HFFc6 (cell line): ENCODE measurements at regions not wholly inside any gene's neighbourhood (a gene's known extent, or its start where the extent isn't known, plus 50 kb on each side); places are given as distances from the start of the nearest gene placed in this dataset.

ENCODE experiments used
- DNase-seq: peaks from one replicate; pipeline ENCODE4 v3.0.0-alpha.2; 2018
- H3K27ac Mint-ChIP-seq: 2 replicates; pipeline ENCODE4 v1.8.0; 2020; ENCODE audit warnings: mild to moderate bottlenecking, mixed read lengths
- H3K27me3 Mint-ChIP-seq: 2 replicates; pipeline ENCODE4 v1.8.0; 2021; ENCODE audit warnings: mild to moderate bottlenecking, moderate library complexity, mixed read lengths; ENCODE audit not compliant: insufficient read depth
- H3K36me3 Mint-ChIP-seq: 2 replicates; pipeline ENCODE4 v1.8.0; 2021; ENCODE audit warnings: low read depth, mixed read lengths
- H3K4me1 Mint-ChIP-seq: 2 replicates; pipeline ENCODE4 v1.8.0; 2020; ENCODE audit warnings: low read depth, mixed read lengths
- H3K4me3 Mint-ChIP-seq: 2 replicates; pipeline ENCODE4 v1.8.0; 2020; ENCODE audit warnings: mild to moderate bottlenecking, moderate library complexity, mixed read lengths
- H3K9me3 Mint-ChIP-seq: 2 replicates; pipeline ENCODE4 v1.8.0; 2020; ENCODE audit warnings: mild to moderate bottlenecking, mixed read lengths
- CTCF ChIP-seq: fragments of 200-600 bp; sonication (generic); IDR thresholded peaks from 2 replicates; pipeline ENCODE4 v1.5.0; 2021; ENCODE audit warnings: antibody characterized with exemption, mild to moderate bottlenecking

- no peaks in the 10 kb centered on the region for H3K4me1 Mint-ChIP-seq
- H3K27ac Mint-ChIP-seq, result no peak overlapping the region
- peaks cover 28% of the 10 kb centered on the region for H3K9me3 Mint-ChIP-seq
- H3K4me3 Mint-ChIP-seq, result no peak overlapping the region
- DNase-seq, result no peak
- no peak for TF ChIP-seq CTCF
- no peaks in the 10 kb centered on the region for H3K27me3 Mint-ChIP-seq
- no peaks in the 10 kb centered on the region; the same call in 1 of the 2 replicates for H3K36me3 Mint-ChIP-seq
These were observed 774.3 kb upstream of the HS6ST1 start for GRCh38 chr2:129092956-129093355.

- no peak for DNase-seq
- Mint-ChIP-seq H3K27ac (no peak overlapping the region), H3K9me3 (peaks cover 45% of the 10 kb centered on the region), H3K4me3 (no peak overlapping the region), H3K4me1 (no peaks in the 10 kb centered on the region), H3K36me3 (peaks cover 4% of the 10 kb centered on the region; the same call in 1 of the 2 replicates), H3K27me3 (no peaks in the 10 kb centered on the region)
- TF ChIP-seq CTCF, result no peak
These were observed 782.5 kb upstream of the HS6ST1 start for GRCh38 chr2:129101186-129101585.

- no peak for TF ChIP-seq CTCF
- Mint-ChIP-seq H3K9me3 (peaks cover 50% of the 10 kb centered on the region), H3K27ac (no peak overlapping the region)
These were observed 785.5 kb upstream of the HS6ST1 start for GRCh38 chr2:129103936-129104878.

GRCh38 chr2:129112181-129112580, 793.5 kb upstream of the HS6ST1 start:
- Mint-ChIP-seq H3K4me3 (no peak overlapping the region), H3K36me3 (no peaks in the 10 kb centered on the region), H3K4me1 (no peaks in the 10 kb centered on the region), H3K27ac (no peak overlapping the region), H3K9me3 (peaks cover 32% of the 10 kb centered on the region), H3K27me3 (no peaks in the 10 kb centered on the region)
- no peak for TF ChIP-seq CTCF
- DNase-seq, result no peak

More at GRCh38 chr2:129103936-129104878, 785.5 kb upstream of the HS6ST1 start:
- H3K4me1 Mint-ChIP-seq, result no peaks in the 10 kb centered on the region
- no peaks in the 10 kb centered on the region for H3K27me3 Mint-ChIP-seq
- peaks cover 4% of the 10 kb centered on the region; the same call in 1 of the 2 replicates for H3K36me3 Mint-ChIP-seq
- DNase-seq, result no peak
- H3K4me3 Mint-ChIP-seq, result no peak overlapping the region

GRCh38 chr2:129113776-129114175, 795.1 kb upstream of the HS6ST1 start:
- no peak overlapping the region for H3K27ac Mint-ChIP-seq

More at GRCh38 chr2:129113776-129114175, 795.1 kb upstream of the HS6ST1 start:
- TF ChIP-seq CTCF, result no peak
- Mint-ChIP-seq H3K9me3 (peaks cover 40% of the 10 kb centered on the region), H3K27me3 (no peaks in the 10 kb centered on the region), H3K4me3 (no peak overlapping the region), H3K36me3 (no peaks in the 10 kb centered on the region), H3K4me1 (no peaks in the 10 kb centered on the region)
- DNase-seq, result no peak
